ENCODE measurements at regions not wholly inside any gene's neighbourhood (a gene's known extent, or its start where the extent isn't known, plus 50 kb on each side); places are given as distances from the start of the nearest gene placed in this dataset.
"Not testable (repeated sequence)": the region's sequence is repeated elsewhere in the genome, so short reads cannot be mapped to it uniquely, and the experiment has no call there.

DNA sequence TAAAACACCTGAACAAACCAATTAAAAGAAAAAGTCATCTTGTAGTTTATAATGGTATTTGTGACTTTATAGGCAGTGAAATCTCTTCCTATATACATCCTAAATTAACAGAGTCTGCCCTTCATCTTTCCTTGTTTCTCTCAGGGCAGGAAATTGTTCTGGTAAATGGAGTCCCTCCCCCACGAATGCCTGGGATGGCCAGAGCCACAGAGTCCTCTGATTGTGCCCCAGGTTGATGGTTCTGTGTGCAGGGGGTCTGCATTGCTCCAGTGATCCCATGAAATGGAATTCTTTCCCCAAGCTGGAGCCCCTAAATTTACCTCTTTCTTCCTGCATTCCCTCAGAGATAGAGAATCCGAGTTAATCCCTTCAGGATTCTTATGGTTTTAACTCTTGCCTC lies 155.5 kb downstream of the MTX2 start:
- no peak for DNase-seq

DNA sequence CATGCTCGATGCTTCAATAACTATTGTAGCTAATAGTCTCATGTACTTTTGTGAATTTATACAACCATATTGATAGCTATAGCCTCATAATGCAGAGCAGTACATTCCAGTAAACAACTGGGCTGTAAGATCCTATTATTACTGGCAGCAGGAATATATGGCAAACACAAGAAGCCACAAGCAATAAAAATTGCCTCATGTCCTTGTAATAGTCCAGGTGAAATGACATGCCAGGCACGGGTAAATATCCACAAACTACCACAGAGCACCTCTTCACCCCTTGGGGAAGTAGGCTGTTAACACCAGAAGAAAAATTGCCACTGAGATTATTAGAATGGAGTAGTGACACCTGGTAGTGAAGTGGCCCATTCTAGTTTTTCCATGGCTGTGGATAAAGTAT lies 158.3 kb downstream of the MTX2 start:
- DNase-seq: no peak

DNA sequence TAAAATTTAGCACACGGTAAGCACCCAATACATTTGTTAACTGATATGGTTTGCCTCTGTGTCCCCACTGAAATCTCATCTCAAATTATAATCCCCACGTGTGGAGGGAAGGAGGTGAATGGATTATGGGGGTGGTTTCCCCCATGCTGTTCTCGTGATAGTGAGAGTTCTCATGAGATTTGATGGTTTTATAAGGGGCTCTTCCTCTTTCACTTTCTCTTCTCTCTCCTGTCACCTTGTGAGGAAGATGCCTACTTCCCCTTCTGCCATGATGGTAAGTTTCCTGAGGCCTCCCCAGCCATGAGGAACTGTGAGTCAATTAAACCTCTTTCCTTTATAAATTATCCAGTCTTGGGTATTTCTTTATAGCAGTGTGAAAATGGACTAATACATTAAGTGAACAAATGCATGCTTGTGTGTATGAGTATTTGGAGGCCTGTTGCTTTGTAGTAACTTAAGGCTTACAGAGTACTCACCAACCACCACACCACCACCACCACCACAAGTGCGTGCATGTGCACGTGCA lies 159.8 kb downstream of the MTX2 start:
- not testable (repeated sequence) for DNase-seq

DNA sequence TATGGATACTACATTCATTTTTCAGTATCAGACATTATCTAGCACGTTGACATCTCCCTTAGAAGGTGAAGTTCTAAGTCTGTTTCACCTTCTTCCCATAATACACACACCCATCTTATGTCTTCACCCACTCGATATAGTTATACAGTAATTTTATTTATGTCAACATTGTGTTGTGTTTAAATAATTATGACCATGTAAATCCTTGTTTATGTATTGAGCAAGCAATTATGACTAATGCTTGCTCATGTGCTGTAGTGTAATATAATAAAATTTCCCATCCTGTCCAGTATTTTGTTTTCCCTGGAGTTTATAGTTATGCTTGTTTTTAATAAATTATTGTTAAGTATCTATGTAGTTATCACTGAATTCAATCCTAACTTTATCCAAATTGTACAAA lies 163.2 kb downstream of the MTX2 start:
- no peak for DNase-seq

DNA sequence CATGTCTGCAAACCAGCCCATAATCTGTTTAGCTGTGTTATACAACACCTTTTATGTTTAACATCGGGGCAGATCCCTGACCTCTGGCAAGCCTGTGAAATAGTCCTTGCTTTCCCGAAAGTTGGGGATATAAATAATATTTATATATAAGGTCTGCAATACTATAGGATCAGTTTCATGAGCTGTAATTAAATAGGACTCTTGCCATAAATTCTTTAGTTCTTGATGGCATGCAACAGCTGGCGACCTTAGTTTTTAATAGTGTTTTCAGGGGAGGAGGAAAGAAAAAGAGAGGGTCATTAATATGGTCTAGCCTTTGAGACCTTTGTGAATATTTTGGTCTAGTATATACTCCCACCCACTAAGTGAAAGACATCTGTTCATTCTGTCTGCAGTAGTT lies 166.5 kb downstream of the MTX2 start:
- no peak for DNase-seq

DNA sequence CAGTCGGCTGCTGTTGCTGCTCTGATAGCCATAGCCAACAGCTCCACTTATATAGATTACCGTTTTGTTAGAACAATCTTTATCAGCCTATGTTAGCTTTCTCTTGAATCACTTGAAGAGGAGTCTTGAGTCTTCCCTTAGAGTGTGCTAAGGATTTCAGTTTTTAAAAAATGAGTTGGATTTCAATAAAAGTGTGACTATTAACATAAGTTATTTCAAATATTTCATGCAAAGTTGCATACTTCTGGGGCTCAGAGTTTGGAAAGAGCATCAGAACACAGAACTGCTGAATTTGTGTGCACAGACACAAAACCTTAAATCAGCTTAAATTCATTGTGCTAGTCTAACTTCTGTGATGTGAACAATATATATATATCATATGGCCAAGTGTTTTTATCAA lies 174.7 kb downstream of the MTX2 start:
- no peak for DNase-seq

DNA sequence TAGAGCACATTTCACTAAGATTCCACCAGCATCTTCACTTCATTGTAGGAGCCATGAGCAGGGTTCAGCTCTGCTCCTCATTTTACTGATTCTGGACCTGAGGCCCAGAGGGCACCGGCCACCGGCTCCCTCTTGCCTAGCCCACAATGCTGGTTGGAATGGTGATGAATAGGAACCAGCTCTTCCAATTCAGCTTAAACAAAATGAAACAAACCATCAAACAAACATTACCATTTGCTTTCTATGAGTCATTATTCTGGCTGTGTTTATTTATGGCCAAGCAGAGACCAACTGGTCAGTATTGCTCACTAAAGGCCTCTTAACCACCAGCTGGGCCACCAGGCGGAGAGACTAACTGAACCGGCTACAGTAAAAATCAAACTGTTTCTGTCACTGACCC lies 176.7 kb downstream of the MTX2 start:
- DNase-seq: no peak

DNA sequence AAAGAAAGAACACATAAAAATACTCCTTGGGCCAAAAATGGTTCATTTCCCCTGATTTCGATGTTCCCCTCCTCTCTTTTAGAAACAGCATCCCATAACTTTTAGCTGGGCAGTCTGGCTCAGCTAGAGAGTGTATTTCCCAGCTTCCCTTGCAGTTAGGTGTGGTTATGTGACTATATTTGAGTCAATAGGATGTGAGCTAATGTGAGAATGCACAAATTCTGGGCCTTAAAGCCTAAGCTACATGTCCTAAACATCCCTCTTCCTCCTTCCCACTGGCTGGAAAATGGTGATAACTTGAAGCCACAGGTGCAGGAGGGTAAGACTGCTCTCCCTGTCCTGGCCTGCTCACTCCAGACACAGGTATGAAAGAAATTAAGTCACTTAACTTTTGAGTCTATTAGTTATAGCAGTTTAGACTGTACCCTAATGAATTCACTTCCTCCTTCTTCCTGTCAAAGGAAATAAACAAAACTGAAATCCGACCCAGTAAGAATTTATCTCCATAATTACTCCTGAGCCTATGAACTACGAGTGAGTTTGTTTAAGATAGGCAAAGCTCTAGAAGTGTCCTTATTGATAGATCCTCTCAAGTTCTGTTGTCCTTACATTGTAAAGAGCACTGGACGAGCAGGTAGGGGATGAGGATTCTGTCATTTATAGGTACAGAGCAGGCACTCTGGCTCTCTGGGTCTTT lies 177.6 kb downstream of the MTX2 start:
- DNase-seq: no peak

GRCh38 chr2:176447616-176448015 lies 178.4 kb downstream of the MTX2 start:
- no peak for DNase-seq

GRCh38 chr2:176449852-176450251 lies 180.6 kb downstream of the MTX2 start:
- DNase-seq: no peak

- no peak for DNase-seq
Measured at GRCh38 chr2:176453784-176454183, 184.5 kb downstream of the MTX2 start.

- DNase-seq: peak in 54 of 56 donors; percentile 5 to 91 (median 50)
Measured at GRCh38 chr2:176454893-176455815, 185.9 kb downstream of the MTX2 start.

- peak in 4 of 56 donors; percentile 1 to 26 (median 4) for DNase-seq
Measured at GRCh38 chr2:176455816-176456291, 186.6 kb downstream of the MTX2 start.

- DNase-seq: no peak
Measured at GRCh38 chr2:176457481-176457880, 188.2 kb downstream of the MTX2 start.

DNA sequence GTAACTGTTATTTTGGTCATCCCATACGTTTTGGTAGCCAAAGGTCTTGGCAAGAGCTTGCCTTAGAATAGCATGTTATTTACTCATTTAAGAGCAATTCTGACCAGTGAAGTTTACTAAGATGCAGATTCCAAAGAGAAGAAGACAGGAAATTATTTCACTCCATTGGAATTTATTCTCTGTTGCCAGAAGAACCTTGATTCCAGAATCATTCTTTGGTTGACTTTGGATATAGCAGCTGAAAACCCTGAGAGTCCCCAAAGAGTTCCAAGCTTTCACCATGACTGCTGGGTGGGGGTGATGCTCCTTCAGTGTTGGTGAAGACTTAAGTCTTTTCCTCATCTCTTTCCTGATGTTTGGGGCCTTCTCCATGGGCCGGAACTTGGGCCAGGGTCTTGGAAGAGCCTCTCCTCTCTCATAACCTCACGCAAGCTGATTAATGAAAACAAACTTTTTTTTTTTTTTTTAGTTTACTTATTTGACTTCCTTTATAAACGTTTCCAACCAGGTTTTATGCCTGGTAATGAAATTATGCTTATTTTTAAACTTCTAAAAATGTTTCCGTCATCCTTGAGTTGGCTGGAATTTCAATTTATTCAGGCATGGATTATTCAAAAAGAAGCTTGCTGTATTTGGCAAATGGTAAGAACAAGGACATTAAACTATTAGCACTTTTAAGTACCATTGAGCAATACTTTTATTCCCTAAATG lies 192.0 kb downstream of the MTX2 start:
- no peak for DNase-seq

DNA sequence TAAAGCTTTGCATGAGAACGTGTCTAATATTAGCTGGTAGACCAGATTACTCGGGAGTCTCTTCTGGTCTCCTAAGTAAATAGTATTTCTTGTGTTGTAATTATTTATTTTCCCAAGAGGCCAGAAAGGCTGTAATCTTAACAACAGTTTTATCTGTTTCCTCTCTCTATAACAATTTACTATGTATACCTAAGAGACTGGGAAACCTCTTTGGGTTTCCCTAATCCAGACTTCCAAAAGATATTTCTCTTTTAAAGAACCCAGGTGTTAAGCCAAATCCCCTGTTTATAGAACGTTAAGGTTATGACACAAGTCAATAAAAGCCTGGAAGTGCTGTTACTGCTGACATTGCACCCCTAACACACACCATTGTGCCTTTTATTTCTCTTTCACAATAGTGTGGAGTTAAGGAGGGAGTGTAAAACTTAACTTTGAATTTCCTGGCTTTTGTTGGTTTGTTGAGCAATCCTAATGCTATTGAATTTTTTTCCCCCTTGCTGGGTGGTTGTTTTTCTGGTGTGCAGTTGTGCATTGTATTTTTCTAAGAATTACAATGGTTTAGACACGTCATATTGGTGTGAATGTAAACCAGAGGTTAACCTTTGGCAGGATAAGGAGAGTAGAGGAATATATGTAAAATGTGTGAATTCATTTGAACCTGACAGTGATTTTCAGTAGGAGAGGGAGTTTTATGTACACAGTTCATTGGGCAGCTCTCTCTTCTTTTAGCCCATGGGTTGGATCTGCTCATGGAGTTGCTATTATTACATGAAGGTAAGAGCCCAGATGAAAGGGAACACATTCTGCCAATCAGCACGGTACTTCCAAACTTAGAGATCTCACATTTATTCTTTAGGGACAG lies 192.8 kb downstream of the MTX2 start:
- no peak for DNase-seq

DNA sequence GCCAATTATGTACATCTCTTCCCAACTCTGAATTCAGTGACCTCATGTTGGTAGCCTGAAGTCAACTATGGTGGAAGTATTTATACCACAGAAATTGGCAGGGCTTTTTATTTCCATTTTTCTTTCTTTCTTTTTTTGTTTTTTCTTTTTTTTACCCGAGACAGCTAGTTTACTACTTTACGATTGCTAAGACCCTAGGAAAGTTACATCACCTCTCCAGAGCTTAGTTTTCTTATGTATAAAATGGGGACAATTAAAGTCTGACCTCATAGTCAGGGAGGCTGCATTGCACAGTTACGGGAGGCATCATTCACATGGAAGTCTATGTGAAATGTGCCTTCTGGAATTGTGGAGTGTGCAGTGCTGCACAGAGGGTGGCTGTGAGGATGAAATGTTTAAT lies 194.3 kb downstream of the MTX2 start:
- no peak for DNase-seq

DNA sequence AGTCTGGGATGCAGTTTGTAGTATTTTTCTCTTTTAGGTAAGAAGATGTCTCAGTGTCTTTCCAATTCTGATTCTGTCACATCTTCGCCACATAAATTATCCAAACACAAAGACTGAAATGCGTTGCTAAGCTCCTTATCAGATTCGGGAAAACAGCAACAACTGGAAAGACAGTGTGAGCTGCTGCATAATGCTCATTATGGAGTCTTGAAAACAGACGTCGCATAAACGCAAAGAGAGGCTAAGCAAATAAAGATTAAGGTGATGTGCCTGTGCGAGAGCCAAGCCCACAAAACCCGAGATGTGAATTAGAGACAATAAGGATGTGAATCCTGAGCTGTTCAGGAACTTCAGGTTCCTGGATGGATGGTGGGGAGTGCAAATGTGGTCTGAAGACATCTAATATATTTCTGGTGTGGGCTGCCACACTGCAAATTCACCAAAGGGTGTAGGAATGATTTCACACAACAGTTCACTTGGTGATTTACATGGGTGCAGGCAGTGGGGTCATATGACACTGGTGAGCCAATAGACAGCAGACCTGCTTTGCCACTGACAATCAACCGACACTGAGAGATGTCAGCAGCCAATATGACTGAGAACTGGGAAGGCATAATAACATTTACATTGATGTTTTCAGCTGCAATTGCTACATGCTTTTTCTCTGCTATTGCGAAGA lies 195.8 kb downstream of the MTX2 start:
- DNase-seq: peak in 6 of 56 donors; percentile 4 to 20 (median 10)

GRCh38 chr2:176466918-176467452 lies 197.7 kb downstream of the MTX2 start:
- DNase-seq: no peak

DNA sequence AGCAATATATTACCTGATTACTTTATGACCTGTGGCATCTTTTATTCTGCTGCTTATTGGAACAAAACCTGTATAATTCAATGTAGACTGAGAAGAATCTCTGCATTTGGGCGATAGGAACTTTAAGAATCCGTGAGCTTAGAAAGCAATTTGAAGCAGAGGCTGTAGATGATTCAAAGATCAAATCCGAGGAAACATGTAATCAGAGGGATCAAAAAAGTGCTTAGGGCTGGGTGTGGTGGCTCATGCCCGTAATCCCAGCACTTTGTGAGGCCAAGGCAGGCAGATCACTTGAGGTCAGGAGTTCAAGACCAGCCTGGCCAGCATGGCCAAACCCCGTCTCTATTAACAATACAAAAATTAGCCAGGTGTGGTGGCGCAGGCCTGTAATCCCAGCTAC lies 198.4 kb downstream of the MTX2 start:
- no peak for DNase-seq
